ENCODE measurements at regions not wholly inside any gene's neighbourhood (a gene's known extent, or its start where the extent isn't known, plus 50 kb on each side); places are given as distances from the start of the nearest gene placed in this dataset.
A peak's percentile ranks its signal among the peaks of the same experiment; 100 is the strongest.

GRCh38 chr11:130719220-130719915, 196.9 kb downstream of the SNX19 start:
- ATAC-seq: no peak
- DNase-seq (ENCODE audit: low spot score): no peak
- intact Hi-C loops (cut with DNase I): no loop called here

GRCh38 chr11:130720232-130721022, 195.9 kb downstream of the SNX19 start:
- intact Hi-C loops (cut with DNase I): no loop called here
- ATAC-seq: peak; percentile 20
- no peak for DNase-seq (ENCODE audit: low spot score)

- DNase-seq (ENCODE audit: low spot score) (no peak), ATAC-seq (no peak)
- intact Hi-C loops (cut with DNase I): no loop called here
Measured at GRCh38 chr11:130721023-130721681, 195.1 kb downstream of the SNX19 start.

GRCh38 chr11:130721736-130722135, 194.5 kb downstream of the SNX19 start:
- ATAC-seq: no peak
- intact Hi-C loops (cut with DNase I): no loop called here

GRCh38 chr11:130722401-130722800, 193.9 kb downstream of the SNX19 start:
- no peak for DNase-seq (ENCODE audit: low spot score)
- ATAC-seq: no peak
- intact Hi-C loops (cut with DNase I): no loop called here

More at GRCh38 chr11:130721736-130722135, 194.5 kb downstream of the SNX19 start:
- DNase-seq (ENCODE audit: low spot score): no peak

- ATAC-seq: no peak
- no peak for DNase-seq (ENCODE audit: low spot score)
- intact Hi-C loops (cut with DNase I): no loop called here
Measured at GRCh38 chr11:130725421-130726233, 190.7 kb downstream of the SNX19 start.

GRCh38 chr11:130726234-130727037, 189.8 kb downstream of the SNX19 start:
- ATAC-seq (peak; percentile 88), DNase-seq (ENCODE audit: low spot score) (no peak)
- intact Hi-C loops (cut with DNase I): no loop called here

GRCh38 chr11:130727157-130728119, 188.8 kb downstream of the SNX19 start:
- DNase-seq (ENCODE audit: low spot score) (no peak), ATAC-seq (peak; percentile 55)
- intact Hi-C loops (cut with DNase I): no loop called here

- ATAC-seq: no peak
- intact Hi-C loops (cut with DNase I): no loop called here
- DNase-seq (ENCODE audit: low spot score): no peak
Measured at GRCh38 chr11:130728185-130729180, 187.8 kb downstream of the SNX19 start.

GRCh38 chr11:130729193-130729592, 187.1 kb downstream of the SNX19 start:
- intact Hi-C loops (cut with DNase I): no loop called here
- DNase-seq (ENCODE audit: low spot score): no peak
- ATAC-seq: no peak

- intact Hi-C loops (cut with DNase I): no loop called here
- ATAC-seq: no peak
- no peak for DNase-seq (ENCODE audit: low spot score)
Measured at GRCh38 chr11:130729678-130730300, 186.5 kb downstream of the SNX19 start.

GRCh38 chr11:130731401-130731800, 184.9 kb downstream of the SNX19 start:
- DNase-seq (ENCODE audit: low spot score) (no peak), ATAC-seq (no peak)
- intact Hi-C loops (cut with DNase I): no loop called here

GRCh38 chr11:130732476-130732875, 183.8 kb downstream of the SNX19 start:
- DNase-seq (ENCODE audit: low spot score): no peak
- ATAC-seq: no peak
- intact Hi-C loops (cut with DNase I): no loop called here

GRCh38 chr11:130737041-130737830, 179.0 kb downstream of the SNX19 start:
- intact Hi-C loops (cut with DNase I): no loop called here
- ATAC-seq (peak; percentile 20), DNase-seq (ENCODE audit: low spot score) (no peak)

- DNase-seq (ENCODE audit: low spot score): no peak
- intact Hi-C loops (cut with DNase I): no loop called here
Measured at GRCh38 chr11:130737866-130738431, 178.3 kb downstream of the SNX19 start.

More at GRCh38 chr11:130737866-130738431, 178.3 kb downstream of the SNX19 start:
- peak; percentile 92 for ATAC-seq

All from sciatic nerve (tissue), 2 donors.